Fibroblast of villous mesenchyme (primary cell): ENCODE measurements at regions not wholly inside any gene's neighbourhood (a gene's known extent, or its start where the extent isn't known, plus 50 kb on each side); places are given as distances from the start of the nearest gene placed in this dataset.

ENCODE experiments used
- DNase-seq: peaks from one replicate; pipeline ENCODE4 v3.0.0-alpha.2; 2010; ENCODE audit warnings: low read depth
- H3K4me3 ChIP-seq: 2 replicates; pipeline ENCODE4 v1.5.1; 2011; ENCODE audit warnings: low read depth, mild to moderate bottlenecking, low read length
- CTCF ChIP-seq: IDR thresholded peaks from 2 replicates; pipeline ENCODE4 v1.5.1; 2012; ENCODE audit warnings: low read depth, mild to moderate bottlenecking, low read length; ENCODE audit not compliant: insufficient read depth

- no peak for DNase-seq
- no peak for TF ChIP-seq CTCF
- no peak overlapping the region for H3K4me3 ChIP-seq
These were observed 106.4 kb upstream of the TARDBP start for GRCh38 chr1:10905841-10906655.

GRCh38 chr1:10906866-10907519 is 105.5 kb upstream of the TARDBP start:
- TF ChIP-seq CTCF, result no peak
- DNase-seq, result no peak
- no peak overlapping the region for H3K4me3 ChIP-seq

- no peak for TF ChIP-seq CTCF
- no peak for DNase-seq
- H3K4me3 ChIP-seq, result no peak overlapping the region
These were observed 104.2 kb upstream of the TARDBP start for GRCh38 chr1:10908266-10908665.

- no peak overlapping the region for H3K4me3 ChIP-seq
- DNase-seq, result no peak
- TF ChIP-seq CTCF, result peak; percentile 18
These were observed 102.5 kb upstream of the TARDBP start for GRCh38 chr1:10909697-10910680.

- H3K4me3 ChIP-seq, result no peak overlapping the region
- DNase-seq, result no peak
- TF ChIP-seq CTCF, result no peak
These were observed 101.6 kb upstream of the TARDBP start for GRCh38 chr1:10910681-10911489.
